GM10266 (cell line): ENCODE measurements at regions not wholly inside any gene's neighbourhood (a gene's known extent, or its start where the extent isn't known, plus 50 kb on each side); places are given as distances from the start of the nearest gene placed in this dataset.

Source experiments
- DNase-seq: peaks from one replicate; pipeline ENCODE4 v3.0.0; 2012; ENCODE audit errors: extremely low spot score
- CTCF ChIP-seq: IDR thresholded peaks from 2 replicates; pipeline ENCODE4 v1.5.1; 2012; ENCODE audit warnings: mild to moderate bottlenecking, low read depth; ENCODE audit not compliant: control insufficient read depth, insufficient read depth; ENCODE audit errors: missing control alignments

DNA sequence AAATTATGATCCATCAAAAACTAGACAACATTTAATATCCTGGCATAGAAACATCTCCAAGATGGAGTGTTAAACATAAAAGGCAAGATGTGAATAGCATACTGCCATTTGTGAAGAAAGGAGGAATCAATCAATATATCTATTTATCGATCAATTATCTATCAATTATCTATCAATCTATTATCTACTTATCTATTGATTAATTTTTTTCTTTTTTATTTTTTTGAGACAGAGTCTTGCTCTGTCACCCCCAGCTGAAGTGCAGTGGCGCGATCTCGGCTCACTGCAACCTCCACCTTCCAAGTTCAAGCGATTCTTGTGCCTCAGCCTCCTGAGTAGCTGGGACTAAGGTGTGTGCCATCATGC is 117.0 kb upstream of the RFLNA start:
- no peak for TF ChIP-seq CTCF
- DNase-seq = no peak

- DNase-seq = no peak
- no peak for TF ChIP-seq CTCF
These were observed 114.8 kb upstream of the RFLNA start for GRCh38 chr12:124179936-124180607.

GRCh38 chr12:124183172-124183571 is 111.7 kb upstream of the RFLNA start:
- no peak for DNase-seq
- no peak for TF ChIP-seq CTCF

DNA sequence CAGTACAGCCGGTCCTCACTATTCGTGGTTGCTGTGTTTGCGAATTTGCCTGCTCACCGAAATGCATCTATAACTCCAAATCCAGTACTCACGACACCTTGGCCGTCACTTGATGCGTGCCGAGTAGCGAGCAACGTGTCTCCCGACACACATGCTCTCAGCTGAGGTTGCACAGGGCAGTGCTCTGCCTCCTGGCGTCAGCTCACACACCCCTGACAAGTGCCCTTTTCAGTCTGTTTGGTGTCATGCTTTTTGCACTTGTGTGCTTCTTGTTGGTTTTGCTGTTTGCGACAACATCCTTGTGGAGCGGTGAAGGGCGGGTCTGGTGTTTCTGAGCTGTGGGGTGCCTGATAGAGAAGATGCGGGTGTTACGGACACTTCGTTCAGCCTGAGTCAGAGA is 110.4 kb upstream of the RFLNA start:
- TF ChIP-seq CTCF = no peak
- DNase-seq = no peak

GRCh38 chr12:124185971-124186686 is 108.8 kb upstream of the RFLNA start:
- no peak for TF ChIP-seq CTCF

DNA sequence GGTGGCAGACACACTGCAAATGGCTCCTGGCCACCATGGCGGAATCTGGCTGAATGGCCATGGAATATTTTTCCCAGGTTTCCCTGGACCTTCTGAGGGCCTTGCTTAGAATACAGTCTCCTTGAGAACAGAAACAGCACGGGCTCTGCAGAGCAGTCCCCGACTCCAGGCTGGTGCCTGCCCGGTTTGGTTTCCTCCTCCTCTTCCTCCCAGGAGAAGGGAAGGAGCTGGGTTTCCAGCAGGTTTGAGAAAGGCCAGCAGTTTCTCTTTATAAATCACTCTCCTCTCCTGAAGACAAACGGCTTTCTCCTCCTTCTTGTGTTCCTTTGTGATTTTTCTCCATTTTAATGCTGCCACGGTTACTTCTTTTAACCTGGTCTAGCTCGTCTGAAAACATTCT is 106.8 kb upstream of the RFLNA start:
- no peak for TF ChIP-seq CTCF
- no peak for DNase-seq

More at GRCh38 chr12:124185971-124186686, 108.8 kb upstream of the RFLNA start:
- DNase-seq = no peak
